EH (cell line): ENCODE measurements at regions not wholly inside any gene's neighbourhood (a gene's known extent, or its start where the extent isn't known, plus 50 kb on each side); places are given as distances from the start of the nearest gene placed in this dataset.

Source experiments
- DNase-seq: peaks from one replicate; pipeline ENCODE4 v3.0.0-alpha.2; 2015; ENCODE audit warnings: low read depth

- no peak for DNase-seq
These were observed 970.2 kb upstream of the AGA start for GRCh38 chr4:178412455-178412854.

GRCh38 chr4:178414042-178414441, 971.8 kb upstream of the AGA start:
- no peak for DNase-seq

GRCh38 chr4:178414881-178415446, 972.7 kb upstream of the AGA start:
- no peak for DNase-seq

GRCh38 chr4:178415925-178416324, 973.7 kb upstream of the AGA start:
- no peak for DNase-seq

GRCh38 chr4:178423366-178423765, 981.1 kb upstream of the AGA start:
- DNase-seq: no peak

- DNase-seq: no peak
These were observed 984.6 kb upstream of the AGA start for GRCh38 chr4:178426871-178427270.

- DNase-seq: no peak
These were observed 985.4 kb upstream of the AGA start for GRCh38 chr4:178427663-178428062.

GRCh38 chr4:178448372-178449035, 1006.3 kb upstream of the AGA start:
- DNase-seq: no peak

GRCh38 chr4:178450614-178451013, 1008.4 kb upstream of the AGA start:
- no peak for DNase-seq

GRCh38 chr4:178453057-178453456, 1010.8 kb upstream of the AGA start:
- DNase-seq: no peak

- no peak for DNase-seq
These were observed 1015.0 kb upstream of the AGA start for GRCh38 chr4:178457286-178457685.

GRCh38 chr4:178462710-178463109, 1020.5 kb upstream of the AGA start:
- DNase-seq: no peak

- DNase-seq: no peak
These were observed 1021.5 kb upstream of the AGA start for GRCh38 chr4:178463747-178464146.

- DNase-seq: no peak
These were observed 1029.0 kb upstream of the AGA start for GRCh38 chr4:178470996-178471784.

- DNase-seq: no peak
These were observed 1029.8 kb upstream of the AGA start for GRCh38 chr4:178471994-178472393.

GRCh38 chr4:178480105-178480504, 1037.9 kb upstream of the AGA start:
- no peak for DNase-seq

- no peak for DNase-seq
These were observed 1038.6 kb upstream of the AGA start for GRCh38 chr4:178480881-178481280.

- DNase-seq: no peak
These were observed 1039.3 kb upstream of the AGA start for GRCh38 chr4:178481564-178481963.

GRCh38 chr4:178523038-178523437, 1080.8 kb upstream of the AGA start:
- no peak for DNase-seq

- no peak for DNase-seq
These were observed 1093.8 kb upstream of the AGA start for GRCh38 chr4:178535939-178536579.

- no peak for DNase-seq
These were observed 1111.0 kb upstream of the AGA start for GRCh38 chr4:178553201-178553600.

- no peak for DNase-seq
These were observed 1112.1 kb upstream of the AGA start for GRCh38 chr4:178554352-178554751.

- DNase-seq: no peak
These were observed 1114.6 kb upstream of the AGA start for GRCh38 chr4:178556796-178557195.
